Tibial nerve (tissue), 4 donors: ENCODE measurements at regions not wholly inside any gene's neighbourhood (a gene's known extent, or its start where the extent isn't known, plus 50 kb on each side); places are given as distances from the start of the nearest gene placed in this dataset.

ENCODE experiments used
- CTCF ChIP-seq, 5 experiments: fragments of 200-600 bp in 3 of 5; fragments of 450-650 bp in 2 of 5; sonication (generic) in 3 of 5; IDR thresholded peaks; one replicate each; pipeline ENCODE4 v1.5.1; 2016 to 2019; ENCODE audit warnings: antibody characterized with exemption in 5 of 5, mild to moderate bottlenecking in 3 of 5, moderate library complexity in 2 of 5
- EP300 ChIP-seq, 2 donors: sonication (generic); formaldehyde crosslinking; IDR thresholded peaks; one replicate each; pipeline ENCODE4 v1.6.1; 2017; ENCODE audit warnings: antibody characterized with exemption in 2 of 2, mild to moderate bottlenecking in 1 of 2
- POLR2A ChIP-seq, 2 donors: fragments of 450-650 bp; IDR thresholded peaks; one replicate each; pipeline ENCODE4 v1.6.1; 2017; ENCODE audit warnings: antibody characterized with exemption in 2 of 2, mild to moderate bottlenecking in 2 of 2, moderate library complexity in 2 of 2

GRCh38 chr6:170222498-170223471 is 68.1 kb downstream of the DLL1 start:
- TF ChIP-seq CTCF (IDR thresholded peaks at IDR 0.05) (no peak), POLR2A (IDR thresholded peaks at IDR 0.05) (no peak), EP300 (IDR thresholded peaks at IDR 0.05) (no peak)
